GM18520 (cell line): ENCODE measurements at regions not wholly inside any gene's neighbourhood (a gene's known extent, or its start where the extent isn't known, plus 50 kb on each side); places are given as distances from the start of the nearest gene placed in this dataset.
"Not testable (repeated sequence)": the region's sequence is repeated elsewhere in the genome, so short reads cannot be mapped to it uniquely, and the experiment has no call there.

Source experiments
- ATAC-seq: cut with Tn5 transposase; IDR thresholded peaks from one replicate; pipeline ENCODE4 v1.9.1; 2021; ENCODE audit not compliant: unreplicated experiment

DNA sequence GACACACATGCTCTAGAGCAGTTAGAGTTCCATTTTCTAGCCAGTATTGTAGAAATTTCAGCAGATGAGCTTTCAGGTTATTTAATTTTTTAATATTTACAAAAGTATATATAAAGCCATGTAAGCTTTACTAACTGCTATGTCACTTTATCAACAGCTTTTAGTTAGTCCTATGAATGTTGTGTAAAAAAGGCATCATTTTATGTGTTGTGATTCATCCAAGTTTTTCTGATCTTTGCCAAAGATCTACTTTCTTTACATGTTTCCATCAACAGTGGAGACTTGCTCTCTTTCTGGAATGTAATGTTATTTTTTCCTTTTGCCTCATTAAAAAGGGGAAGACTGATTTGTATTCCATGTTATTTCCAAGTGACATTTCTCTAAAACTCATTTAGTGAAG lies 125.2 kb upstream of the TFPI start:
- no peak for ATAC-seq

DNA sequence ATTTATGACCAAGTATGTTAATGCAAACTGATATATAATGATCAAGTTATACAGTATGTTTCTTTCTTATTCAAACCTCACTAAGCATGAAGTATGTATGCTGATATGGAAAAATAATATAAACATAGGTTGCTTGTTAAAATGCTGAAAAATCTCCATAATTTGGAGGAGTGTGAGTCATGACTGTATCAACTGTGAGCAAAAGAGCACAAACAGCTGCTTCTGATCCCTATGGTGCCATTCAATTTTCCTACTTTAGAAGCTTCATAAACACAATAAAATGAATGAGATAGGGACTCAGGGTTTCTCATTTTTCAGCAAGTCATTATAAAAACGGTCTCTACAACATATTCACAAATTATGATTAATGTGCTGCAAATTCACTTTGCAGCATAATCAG lies 129.9 kb upstream of the TFPI start:
- ATAC-seq: no peak

- ATAC-seq: no peak
Observed at GRCh38 chr2:187686416-187687024, 132.3 kb upstream of the TFPI start.

DNA sequence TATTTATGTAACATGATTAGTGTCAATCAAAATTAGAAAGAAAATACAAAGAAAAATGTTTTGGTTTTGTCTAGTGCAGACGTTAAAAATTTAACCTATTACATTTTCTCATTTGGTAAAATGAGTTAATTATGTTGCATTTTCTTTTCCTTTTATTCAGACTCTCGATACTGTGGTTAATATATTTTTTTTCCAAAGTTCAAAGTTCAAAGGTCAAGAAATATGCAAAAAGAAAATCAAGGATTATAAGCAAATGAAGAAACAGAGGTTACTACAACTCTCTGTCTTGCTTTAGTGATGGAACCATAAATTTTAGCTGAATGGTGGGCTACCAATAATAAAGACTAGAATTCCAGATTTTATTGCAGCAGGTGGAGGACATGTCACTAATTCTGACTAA lies 133.3 kb upstream of the TFPI start:
- ATAC-seq: no peak

- no peak for ATAC-seq
Observed at GRCh38 chr2:187689372-187689771, 135.1 kb upstream of the TFPI start.

GRCh38 chr2:187693923-187694322 lies 139.7 kb upstream of the TFPI start:
- no peak for ATAC-seq

- not testable (repeated sequence) for ATAC-seq
Observed at GRCh38 chr2:187696644-187697043, 142.4 kb upstream of the TFPI start.

DNA sequence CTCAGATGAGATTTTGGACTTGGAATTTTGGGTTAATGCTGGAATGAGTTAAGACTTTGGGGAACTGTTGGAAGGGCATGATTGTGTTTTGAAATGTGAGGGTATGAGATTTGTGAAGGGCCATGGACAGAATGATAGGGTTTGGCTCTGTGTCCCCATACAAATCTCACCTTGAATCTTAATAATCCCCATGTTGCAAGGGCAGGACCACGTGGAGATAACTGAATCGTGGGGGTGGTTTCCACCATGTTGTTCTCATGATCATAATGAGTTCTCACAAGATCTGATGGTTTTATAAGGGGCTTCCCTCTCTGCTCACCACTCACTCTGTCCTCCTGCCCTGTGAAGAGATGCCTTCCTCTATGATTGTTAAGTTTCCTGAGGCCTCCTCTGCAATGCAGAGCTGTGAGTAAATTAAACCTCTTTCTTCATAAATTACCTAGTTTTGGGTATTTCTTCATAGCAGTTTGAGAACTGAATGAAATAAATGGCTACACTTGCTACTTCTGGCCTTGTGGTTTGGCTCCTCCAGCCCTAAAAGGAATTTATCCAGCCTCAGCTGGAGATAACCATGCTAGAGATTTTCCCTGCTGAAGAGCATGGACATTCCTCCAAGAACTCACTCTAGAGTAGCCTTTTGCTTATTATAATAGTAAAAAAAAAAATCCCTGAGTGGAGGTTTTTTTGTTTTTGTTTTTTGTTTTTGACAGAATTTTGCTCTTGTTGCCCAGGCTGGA lies 144.3 kb upstream of the TFPI start:
- no peak for ATAC-seq

DNA sequence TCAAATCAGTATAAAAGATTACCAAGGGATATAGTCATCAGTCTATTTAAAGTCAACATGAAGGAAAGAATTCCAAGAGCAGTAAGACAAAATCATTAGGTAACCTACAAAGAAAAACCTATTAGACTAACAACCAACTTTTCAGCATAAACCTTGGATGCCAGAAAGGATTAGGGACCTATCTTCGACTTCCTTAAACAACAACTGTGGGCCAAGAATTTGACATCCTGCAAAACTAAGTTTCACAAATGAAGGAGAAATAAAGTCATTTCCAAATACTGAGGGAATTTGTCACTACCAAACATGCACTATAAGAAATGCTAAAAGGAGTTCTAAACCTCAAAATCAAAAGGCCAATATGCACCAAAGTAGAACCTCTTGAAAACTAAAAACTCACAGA lies 147.9 kb upstream of the TFPI start:
- ATAC-seq: no peak

DNA sequence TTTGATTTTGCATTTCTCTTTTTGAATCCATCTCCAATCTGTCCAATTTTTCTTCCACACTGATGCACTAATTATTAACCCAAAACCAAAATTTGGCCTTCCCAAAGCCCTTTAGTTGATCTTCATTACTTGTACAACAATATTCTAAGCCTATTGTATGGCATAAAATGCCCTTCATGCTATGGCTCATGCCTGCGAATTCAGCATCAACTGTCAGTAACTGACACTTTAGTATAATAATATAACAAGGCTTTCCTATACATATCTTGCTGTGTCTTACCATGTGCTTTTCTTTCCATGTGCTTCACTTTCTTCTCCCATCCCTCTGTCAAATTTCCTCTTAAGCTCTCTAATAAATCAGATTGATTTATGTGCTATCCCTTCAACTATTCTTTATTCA lies 154.0 kb upstream of the TFPI start:
- ATAC-seq: no peak

- no peak for ATAC-seq
Observed at GRCh38 chr2:187709065-187709464, 154.8 kb upstream of the TFPI start.

- no peak for ATAC-seq
Observed at GRCh38 chr2:187710791-187711521, 156.7 kb upstream of the TFPI start.

DNA sequence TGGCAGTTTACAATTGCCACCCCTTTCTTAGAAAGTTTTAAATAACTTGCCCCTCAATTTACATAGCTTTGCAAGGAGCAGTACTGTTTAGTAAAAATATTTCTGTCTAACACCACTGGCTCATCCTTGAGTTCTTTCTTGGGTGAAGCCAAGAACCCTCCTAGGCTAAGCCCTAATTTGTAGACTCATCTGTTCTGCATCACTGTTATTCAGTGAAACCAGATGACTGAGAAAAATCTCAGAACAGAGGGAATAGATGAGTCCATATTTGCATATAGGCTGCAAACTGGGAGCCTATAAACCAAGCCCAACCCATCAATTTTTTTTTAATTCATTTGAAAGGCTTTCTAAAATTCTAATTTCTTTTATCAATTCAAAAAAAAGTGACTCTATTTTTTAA lies 161.4 kb upstream of the TFPI start:
- no peak for ATAC-seq

GRCh38 chr2:187716301-187716700 lies 162.1 kb upstream of the TFPI start:
- ATAC-seq: no peak

DNA sequence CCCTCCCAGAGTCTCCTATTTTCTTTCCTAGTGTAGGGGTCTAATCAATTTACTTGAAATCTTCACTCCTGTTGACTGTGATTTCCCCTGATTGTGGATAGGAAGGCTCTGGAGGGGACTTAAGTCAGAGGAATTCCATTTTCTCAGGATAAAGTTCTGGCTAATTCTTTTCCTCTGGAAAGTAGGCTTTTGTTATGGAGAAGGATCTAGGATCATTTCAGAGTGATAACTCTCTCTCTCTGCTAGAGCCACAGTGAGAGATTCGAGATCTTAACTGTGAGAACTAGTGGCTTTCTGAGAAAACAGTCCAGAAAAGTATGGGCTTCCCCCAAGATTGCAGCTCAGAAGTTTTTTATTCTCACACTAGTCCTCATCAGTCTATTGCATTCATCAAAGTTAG lies 163.9 kb upstream of the TFPI start:
- ATAC-seq: no peak

DNA sequence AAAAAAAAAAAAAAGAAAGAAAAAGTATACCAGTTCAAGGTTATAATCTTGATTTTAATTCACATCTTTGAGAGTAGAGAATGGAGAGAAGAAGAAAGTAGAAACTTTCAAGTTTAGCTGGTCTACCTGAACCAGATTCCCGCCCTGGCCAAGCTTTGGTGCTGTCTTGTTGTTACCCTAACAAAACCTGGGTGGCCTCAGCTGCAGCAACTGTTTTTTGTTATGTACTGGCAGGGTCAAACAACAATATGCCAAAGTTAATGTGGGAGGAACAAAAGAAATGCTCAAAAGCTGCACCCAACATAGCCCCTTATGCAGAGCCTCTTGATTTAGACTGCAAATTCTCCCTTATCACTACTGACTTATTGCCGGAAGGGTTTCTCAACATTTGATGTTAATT lies 165.3 kb upstream of the TFPI start:
- ATAC-seq: no peak

DNA sequence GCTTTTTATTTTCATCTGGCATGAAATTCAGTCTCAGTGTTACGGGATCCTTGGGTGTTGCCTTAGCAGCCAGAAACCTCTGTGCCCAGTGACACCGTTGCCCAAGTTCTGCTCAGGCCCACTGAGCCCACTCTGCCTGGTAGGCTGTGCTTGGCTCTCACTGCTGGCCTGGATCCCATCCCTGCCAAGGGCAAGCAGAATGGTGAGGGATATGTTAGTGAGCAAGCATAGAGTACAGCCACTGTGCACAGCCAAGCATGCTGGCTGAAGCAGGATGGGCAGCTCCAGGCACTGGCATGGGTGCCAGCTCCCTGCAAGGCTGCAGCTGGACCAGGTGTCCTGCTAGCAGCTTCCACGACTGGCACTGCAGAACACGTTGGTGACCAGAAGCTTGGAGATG lies 194.7 kb upstream of the TFPI start:
- ATAC-seq: no peak

- ATAC-seq: no peak
Observed at GRCh38 chr2:187749804-187750431, 195.7 kb upstream of the TFPI start.

DNA sequence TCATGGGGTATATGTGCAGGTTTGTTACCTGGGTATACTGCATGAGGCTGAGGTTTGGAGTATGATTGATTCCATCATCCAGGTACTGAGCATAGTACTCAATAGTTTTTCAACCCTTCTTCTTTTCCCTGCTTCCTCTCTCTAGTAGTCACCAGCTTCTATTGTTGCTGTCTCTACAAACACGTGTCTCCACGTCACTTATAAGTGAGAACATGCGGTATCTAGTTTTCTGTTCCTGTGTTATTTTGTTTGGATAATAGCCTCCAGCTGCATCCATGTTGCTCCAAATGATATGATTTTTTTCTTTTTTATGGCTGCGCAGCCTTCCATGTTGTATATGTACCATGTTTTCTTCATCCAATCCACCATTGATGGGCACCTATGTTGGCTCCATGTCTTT lies 214.8 kb upstream of the TFPI start:
- ATAC-seq: no peak

DNA sequence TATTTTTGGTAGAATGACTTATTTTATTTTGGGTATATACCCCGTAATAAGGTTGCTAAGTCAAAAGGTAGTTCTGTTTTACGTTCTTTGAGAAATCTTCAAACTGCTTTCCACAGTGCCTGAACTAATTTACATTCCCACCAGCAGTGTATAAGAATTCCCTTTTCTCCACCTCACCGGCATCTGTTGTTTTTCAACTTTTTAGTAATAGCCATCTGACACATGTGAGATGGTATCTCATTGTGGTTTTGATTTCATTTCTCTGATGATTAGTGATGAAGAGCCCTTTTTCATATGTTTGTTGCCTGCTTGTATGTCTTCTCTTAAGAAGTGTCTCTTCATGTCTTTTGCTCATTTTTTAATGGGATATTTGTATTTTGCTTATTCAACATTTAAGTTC lies 215.2 kb upstream of the TFPI start:
- no peak for ATAC-seq

DNA sequence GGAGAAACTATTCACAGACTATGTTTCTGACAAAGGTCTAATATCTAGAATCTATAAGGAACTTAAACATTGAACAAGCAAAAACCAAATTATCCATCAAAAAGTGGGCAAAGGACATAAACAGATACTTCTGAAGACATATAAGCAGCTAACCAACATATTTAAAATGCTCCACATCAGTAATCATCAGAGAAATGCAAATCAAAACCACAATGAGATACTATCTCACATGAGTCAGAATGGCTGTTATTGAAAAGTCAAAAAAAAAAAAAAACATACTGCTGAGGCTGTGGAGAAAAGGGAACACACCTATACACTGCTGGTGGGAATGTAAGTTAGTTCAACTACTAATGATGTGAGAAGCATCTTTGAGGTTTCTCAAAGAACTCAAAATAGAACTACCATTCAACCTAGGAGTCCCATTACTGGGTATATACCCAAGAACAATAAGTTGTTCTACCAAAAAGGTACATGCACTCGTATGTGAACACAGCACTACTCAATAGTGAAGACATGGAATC lies 220.4 kb upstream of the TFPI start:
- peak; percentile 52 for ATAC-seq

- ATAC-seq: peak; percentile 9
Observed at GRCh38 chr2:187775196-187775595, 221.0 kb upstream of the TFPI start.
